NT2/D1 (cell line): ENCODE measurements at regions not wholly inside any gene's neighbourhood (a gene's known extent, or its start where the extent isn't known, plus 50 kb on each side); places are given as distances from the start of the nearest gene placed in this dataset.
"Not testable (repeated sequence)": the region's sequence is repeated elsewhere in the genome, so short reads cannot be mapped to it uniquely, and the experiment has no call there.

ENCODE experiments used
- DNase-seq: peaks from one replicate; pipeline ENCODE4 v3.0.0-alpha.2; 2011; ENCODE audit warnings: low read depth, low spot score
- H3K27me3 ChIP-seq: 2 replicates; pipeline ENCODE4 v1.6.0; 2011; ENCODE audit warnings: mild to moderate bottlenecking; ENCODE audit not compliant: insufficient read length, insufficient read depth
- H3K36me3 ChIP-seq: 2 replicates; pipeline ENCODE4 v1.6.1; 2011; ENCODE audit warnings: mild to moderate bottlenecking, low read length, mixed read lengths; ENCODE audit not compliant: insufficient read depth, insufficient read length
- H3K4me1 ChIP-seq: 2 replicates; pipeline ENCODE4 v1.5.1; 2011; ENCODE audit not compliant: insufficient read depth, insufficient read length
- H3K4me3 ChIP-seq: 2 replicates; pipeline ENCODE4 v1.5.1; 2011; ENCODE audit warnings: low read depth; ENCODE audit not compliant: insufficient read length
- H3K9ac ChIP-seq: 2 replicates; pipeline ENCODE4 v1.6.0; 2011; ENCODE audit warnings: low read depth; ENCODE audit not compliant: insufficient read length
- H3K9me3 ChIP-seq: 2 replicates; pipeline ENCODE4 v1.5.1; 2011; ENCODE audit warnings: mild to moderate bottlenecking, low read length; ENCODE audit not compliant: insufficient read depth
- SUZ12 ChIP-seq: IDR thresholded peaks from 2 replicates; pipeline ENCODE4 v1.6.1; 2011; ENCODE audit not compliant: insufficient read length, insufficient read depth; ENCODE audit errors: extremely low read depth
- YY1 ChIP-seq: IDR thresholded peaks from 2 replicates; pipeline ENCODE4 v1.6.1; 2011; ENCODE audit not compliant: insufficient read length, insufficient read depth
- ZNF274 ChIP-seq: IDR thresholded peaks from 2 replicates; pipeline ENCODE4 v1.6.1; 2011; ENCODE audit warnings: mild to moderate bottlenecking, low read depth, low read length

DNA sequence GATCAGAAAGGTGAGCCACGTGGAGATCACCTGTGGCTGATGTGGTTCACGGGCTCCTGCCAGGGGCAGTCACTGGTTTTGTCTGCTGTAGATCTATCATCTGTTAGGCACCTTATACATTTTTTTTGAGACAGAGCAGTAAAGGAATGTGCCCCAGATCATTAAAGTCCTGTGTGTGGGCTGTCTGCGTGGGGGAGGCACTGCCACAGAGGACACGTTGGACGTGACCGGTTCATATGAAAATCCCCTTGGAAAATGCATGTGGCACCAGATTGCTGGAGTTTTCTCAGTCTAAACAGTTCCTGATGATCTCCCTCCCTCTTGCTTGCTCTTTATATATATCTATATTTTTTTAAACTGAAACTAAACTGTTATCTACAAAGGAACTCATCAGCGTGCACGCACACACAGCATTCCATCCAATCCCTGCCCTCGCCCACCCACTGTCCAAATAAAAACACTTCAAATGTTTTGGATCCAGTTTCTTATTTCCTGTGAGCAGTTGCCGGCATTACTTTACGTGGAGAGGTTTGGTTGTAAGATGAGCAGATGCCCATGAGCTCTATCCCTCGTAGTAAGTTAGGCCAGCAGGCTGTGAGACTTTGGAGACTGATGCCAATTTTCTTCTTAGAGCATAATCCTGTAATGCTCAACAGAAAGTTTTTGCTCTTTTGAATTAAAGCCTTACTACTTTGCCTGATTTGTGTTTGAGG, 161.6 kb upstream of the EXOC2 start:
- Histone ChIP-seq H3K9me3 (no peaks in the 10 kb centered on the region), H3K27me3 (no peaks in the 10 kb centered on the region), H3K9ac (no peak overlapping the region), H3K4me1 (no peaks in the 10 kb centered on the region), H3K36me3 (no peaks in the 10 kb centered on the region), H3K4me3 (no peak overlapping the region)
- TF ChIP-seq ZNF274 (no peak), YY1 (no peak), SUZ12 (no peak)
- no peak for DNase-seq

DNA sequence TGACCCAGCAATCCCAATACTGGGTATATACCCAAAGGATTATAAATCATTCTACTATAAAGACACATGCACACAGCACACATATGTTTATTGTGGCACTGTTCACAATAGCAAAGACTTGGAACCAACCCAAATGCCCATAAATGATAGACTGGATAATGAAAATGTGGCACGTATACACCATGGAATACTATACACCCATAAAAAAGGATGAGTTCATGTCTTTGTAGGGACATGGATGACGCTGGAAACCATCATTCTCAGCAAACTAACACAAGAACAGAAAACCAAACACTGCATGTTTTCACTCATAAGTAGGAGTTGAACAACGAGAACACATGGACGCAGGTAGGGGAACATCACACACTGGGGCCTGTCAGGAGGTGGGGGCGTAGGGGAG, 159.3 kb upstream of the EXOC2 start:
- not testable (repeated sequence) for H3K9me3 ChIP-seq, H3K9ac ChIP-seq, H3K4me3 ChIP-seq, H3K27me3 ChIP-seq, H3K4me1 ChIP-seq, H3K36me3 ChIP-seq, DNase-seq

DNA sequence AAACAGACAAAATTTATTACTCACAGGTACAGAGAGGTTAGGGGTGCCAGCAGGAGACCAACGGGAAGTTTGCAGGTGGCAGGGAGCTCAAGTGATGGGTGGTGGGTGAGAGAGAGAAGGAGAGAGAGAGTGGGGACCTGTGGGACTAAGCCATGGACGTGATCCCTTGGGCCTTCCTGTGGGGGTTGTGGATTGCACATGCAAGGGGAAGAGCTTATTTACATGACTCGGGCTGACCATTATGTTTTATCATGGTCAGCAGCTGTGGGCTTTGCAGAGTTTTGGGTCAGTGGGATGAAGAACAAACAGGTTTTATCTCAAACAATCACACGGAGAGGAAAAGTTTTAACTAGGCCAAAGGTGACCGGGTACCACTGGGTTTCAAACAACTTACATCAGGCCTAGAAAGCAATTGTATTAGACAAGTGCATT, 156.2 kb upstream of the EXOC2 start:
- Histone ChIP-seq H3K4me3 (no peak overlapping the region), H3K9ac (no peak overlapping the region), H3K27me3 (no peaks in the 10 kb centered on the region), H3K4me1 (no peaks in the 10 kb centered on the region), H3K9me3 (no peaks in the 10 kb centered on the region), H3K36me3 (no peaks in the 10 kb centered on the region)
- no peak for TF ChIP-seq SUZ12
- no peak for TF ChIP-seq YY1
- TF ChIP-seq ZNF274 = no peak
- no peak for DNase-seq

DNA sequence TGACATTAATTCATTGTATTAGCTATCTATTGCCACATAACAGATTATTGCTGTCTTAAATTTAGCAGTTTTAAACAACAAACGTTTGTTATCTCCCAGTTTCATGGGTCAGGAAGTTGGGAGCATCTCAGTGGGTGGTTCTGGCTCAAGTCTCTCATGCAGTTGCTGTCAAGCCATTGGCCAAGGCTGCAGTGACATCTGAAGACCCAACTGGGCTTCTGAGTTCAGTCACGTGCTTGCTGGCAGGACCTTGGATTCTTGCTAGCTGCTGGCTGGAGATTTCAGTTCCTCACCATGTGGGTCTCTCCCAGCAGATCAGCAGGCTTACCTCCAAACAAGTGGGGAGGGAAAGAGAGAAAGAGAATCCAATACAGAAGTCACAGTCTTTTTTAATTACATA, 152.6 kb upstream of the EXOC2 start:
- Histone ChIP-seq H3K9me3 (no peaks in the 10 kb centered on the region), H3K27me3 (no peaks in the 10 kb centered on the region)
- TF ChIP-seq SUZ12 = no peak
- TF ChIP-seq YY1 = no peak
- no peak for TF ChIP-seq ZNF274

DNA sequence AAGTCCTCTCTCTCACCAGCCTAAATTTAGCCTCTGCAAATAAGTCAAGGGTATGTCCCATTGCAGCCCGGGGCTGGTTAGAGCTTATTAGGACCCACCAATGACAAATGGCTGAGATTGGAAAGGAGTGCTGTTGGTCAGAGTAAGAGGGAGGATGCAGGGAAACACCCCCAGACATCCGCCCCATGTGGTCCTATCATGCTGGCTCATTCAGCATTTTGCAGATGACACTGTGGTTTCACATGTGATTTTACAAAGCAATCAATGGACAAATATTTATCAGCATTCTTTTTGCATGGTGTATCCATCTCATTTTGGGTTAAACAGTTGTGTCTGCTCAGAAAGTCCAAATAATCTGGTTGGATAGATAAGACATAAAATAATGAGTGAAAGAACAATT, 152.2 kb upstream of the EXOC2 start:
- no peak for TF ChIP-seq SUZ12
- TF ChIP-seq YY1 = no peak
- no peak for TF ChIP-seq ZNF274
- no peak overlapping the region for H3K4me3 ChIP-seq
- no peaks in the 10 kb centered on the region for H3K27me3 ChIP-seq
- no peaks in the 10 kb centered on the region for H3K36me3 ChIP-seq
- no peak overlapping the region for H3K9ac ChIP-seq
- no peaks in the 10 kb centered on the region for H3K4me1 ChIP-seq
- no peak for DNase-seq
- 0 out of 2 replicates have a peak, but pooled peaks cover 1% of the 10 kb centered on the region for H3K9me3 ChIP-seq

More for the DNA sequence above, 152.6 kb upstream of the EXOC2 start:
- H3K4me3 ChIP-seq = no peak overlapping the region
- no peaks in the 10 kb centered on the region for H3K4me1 ChIP-seq
- H3K9ac ChIP-seq = no peak overlapping the region
- DNase-seq = no peak
- H3K36me3 ChIP-seq = no peaks in the 10 kb centered on the region

DNA sequence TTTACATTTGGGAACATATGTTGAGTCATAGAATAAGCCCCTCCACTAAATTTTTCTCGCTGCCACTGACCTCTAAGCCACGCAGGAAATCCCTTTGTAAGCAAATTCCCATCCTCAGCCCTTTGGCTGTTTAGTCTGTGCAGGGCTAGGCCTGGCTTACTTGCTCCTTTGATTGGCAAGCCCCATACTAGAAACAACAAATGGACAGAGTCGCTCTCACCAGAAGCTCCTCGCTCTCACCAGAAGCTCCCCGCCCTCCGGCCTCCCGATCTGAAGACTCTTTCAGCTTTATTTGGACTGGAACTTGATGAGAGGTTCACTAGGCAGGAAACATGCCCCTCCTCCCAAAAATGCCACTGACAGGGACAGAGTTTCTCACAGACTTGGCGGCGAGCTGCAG, 149.2 kb upstream of the EXOC2 start:
- H3K27me3 ChIP-seq = no peaks in the 10 kb centered on the region
- 0 out of 2 replicates have a peak, but pooled peaks cover 7% of the 10 kb centered on the region for H3K9me3 ChIP-seq
- H3K4me1 ChIP-seq = no peaks in the 10 kb centered on the region
- no peaks in the 10 kb centered on the region for H3K36me3 ChIP-seq
- DNase-seq = no peak
- H3K9ac ChIP-seq = no peak overlapping the region
- TF ChIP-seq YY1 = no peak
- no peak overlapping the region for H3K4me3 ChIP-seq

DNA sequence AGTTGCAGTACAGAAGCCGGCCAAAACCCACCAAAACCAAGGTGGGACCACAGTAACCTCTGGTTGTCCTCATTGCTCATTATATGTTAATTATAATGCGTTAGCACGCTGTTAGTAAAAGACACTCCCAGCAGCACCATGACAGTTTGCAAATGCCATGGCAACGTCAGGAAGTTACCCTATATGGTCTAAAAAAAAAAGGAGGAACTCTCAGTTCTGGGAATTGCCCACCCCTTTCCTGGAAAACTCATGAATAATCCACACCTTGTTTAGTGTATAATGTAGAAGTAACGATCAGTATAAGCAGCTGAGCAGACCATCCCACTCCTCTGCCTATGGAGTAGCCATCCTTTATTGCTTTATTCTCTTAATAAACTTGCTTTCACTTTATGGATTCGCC, 148.6 kb upstream of the EXOC2 start:
- no peak for TF ChIP-seq YY1
- TF ChIP-seq ZNF274 = no peak
- no peak for TF ChIP-seq SUZ12

DNA sequence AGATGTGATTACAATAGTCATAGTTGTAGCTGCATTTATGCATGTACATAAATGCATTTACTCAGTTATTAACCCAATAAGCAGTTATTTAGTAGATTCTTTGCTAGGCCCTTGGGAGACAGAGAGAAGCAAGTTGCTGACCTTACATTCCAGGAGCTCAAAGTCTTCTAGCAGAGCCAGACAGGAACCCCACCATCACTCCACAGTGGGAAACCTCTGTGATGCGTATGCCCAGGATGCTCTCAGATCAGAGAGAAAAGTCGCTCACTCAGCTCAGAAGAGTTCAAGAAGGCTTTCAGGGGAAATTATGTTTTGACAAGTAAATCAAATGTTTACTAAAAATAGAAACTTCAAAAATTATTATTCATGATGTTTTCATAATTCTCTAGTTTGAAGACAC, 146.3 kb upstream of the EXOC2 start:
- no peaks in the 10 kb centered on the region for H3K36me3 ChIP-seq
- DNase-seq = no peak
- no peak overlapping the region for H3K9ac ChIP-seq
- H3K27me3 ChIP-seq = no peaks in the 10 kb centered on the region
- TF ChIP-seq SUZ12 (no peak), ZNF274 (no peak), YY1 (no peak)
- no peaks in the 10 kb centered on the region for H3K4me1 ChIP-seq
- H3K4me3 ChIP-seq = no peak overlapping the region
- H3K9me3 ChIP-seq = 0 out of 2 replicates have a peak, but pooled peaks cover 7% of the 10 kb centered on the region

More for the DNA sequence above, 148.6 kb upstream of the EXOC2 start:
- Histone ChIP-seq H3K9ac (no peak overlapping the region), H3K4me3 (no peak overlapping the region), H3K36me3 (no peaks in the 10 kb centered on the region), H3K9me3 (0 out of 2 replicates have a peak, but pooled peaks cover 7% of the 10 kb centered on the region), H3K4me1 (no peaks in the 10 kb centered on the region), H3K27me3 (no peaks in the 10 kb centered on the region)
- DNase-seq = no peak
